Glomerular endothelial cell (primary cell): ENCODE measurements at regions not wholly inside any gene's neighbourhood (a gene's known extent, or its start where the extent isn't known, plus 50 kb on each side); places are given as distances from the start of the nearest gene placed in this dataset.
"Not testable (repeated sequence)": the region's sequence is repeated elsewhere in the genome, so short reads cannot be mapped to it uniquely, and the experiment has no call there.

Experiments
- DNase-seq: peaks from one replicate; pipeline ENCODE4 v3.0.0-alpha.2; 2011; ENCODE audit warnings: low read depth, low spot score; ENCODE audit errors: extremely low read depth

GRCh38 chr7:47093320-47094234 is 488.3 kb downstream of the TNS3 start:
- DNase-seq, result no peak

- DNase-seq, result no peak
These were observed 489.6 kb downstream of the TNS3 start for GRCh38 chr7:47092336-47092735.

DNA sequence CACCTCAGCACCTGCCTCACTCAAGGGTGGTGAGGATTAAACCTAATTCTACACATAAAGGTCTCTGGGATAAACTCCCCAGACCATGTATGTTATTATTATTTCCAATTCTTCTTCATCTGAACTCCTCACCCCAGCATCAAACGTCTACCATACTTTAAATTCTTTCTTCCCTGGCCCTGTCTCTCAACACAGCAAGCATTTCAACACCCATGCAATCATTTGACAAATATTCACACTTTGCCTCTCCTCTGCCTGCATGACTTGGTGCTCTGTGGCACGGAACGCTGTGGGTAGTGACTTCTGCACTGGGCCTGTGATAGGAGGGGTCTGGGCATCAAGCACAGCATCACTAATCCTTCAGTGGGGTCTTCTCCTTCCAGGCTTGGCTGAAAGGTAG is 490.8 kb downstream of the TNS3 start:
- no peak for DNase-seq

DNA sequence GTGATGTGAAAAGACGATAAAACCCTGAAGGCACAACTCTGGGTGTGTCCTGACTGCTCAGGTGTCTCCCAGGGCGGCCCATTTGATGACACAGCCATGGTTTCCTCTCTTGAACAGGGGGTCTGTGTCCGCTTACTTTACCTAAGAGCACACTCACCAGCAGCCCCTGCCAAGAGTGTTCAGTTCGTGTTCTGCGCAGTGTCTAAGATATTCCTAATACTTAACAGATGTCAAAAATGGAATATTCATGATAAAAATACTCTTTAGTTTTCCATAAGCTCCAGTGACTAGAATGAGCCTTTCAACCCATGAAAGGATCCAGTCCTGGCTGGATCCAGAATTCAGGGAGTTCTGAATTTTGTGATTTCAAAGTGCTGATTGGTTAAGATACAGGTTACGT is 492.4 kb downstream of the TNS3 start:
- no peak for DNase-seq

GRCh38 chr7:47089068-47089417 is 492.9 kb downstream of the TNS3 start:
- DNase-seq, result no peak

DNA sequence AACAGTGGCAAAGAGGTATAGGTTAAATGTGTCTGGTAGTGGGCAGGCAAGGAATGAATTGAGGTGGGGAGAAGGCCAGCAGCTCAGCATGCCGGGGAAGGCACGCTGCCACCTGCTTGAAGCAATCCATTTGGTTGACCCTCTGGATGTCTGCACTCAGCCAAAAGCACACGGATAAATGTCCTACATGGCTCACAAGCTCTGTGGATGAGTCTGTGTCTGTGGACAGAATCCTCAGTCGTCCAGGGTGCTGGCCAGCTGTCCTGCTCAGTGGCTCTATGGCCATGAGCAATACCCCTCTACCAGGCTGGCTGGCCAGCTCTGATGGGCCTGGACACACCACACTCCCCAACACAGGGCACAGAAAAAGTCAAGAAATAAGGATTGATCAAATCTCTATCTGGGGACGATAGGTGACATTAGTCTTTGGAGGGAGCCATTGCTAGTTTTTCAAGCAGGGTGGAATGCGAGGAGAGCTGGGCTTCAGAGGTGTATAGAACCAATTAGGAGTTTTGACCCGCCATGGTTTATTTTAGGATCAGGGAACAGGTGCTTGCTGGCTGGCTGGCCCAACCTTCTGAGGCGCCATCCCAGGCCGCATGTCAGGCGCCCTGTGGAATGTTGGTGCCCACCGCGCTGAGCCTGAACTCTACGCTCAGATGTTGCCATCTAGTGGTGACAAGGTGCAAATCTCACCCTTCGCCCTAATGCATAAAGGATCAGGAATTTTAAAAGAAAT is 493.4 kb downstream of the TNS3 start:
- peak; percentile 37 for DNase-seq

DNA sequence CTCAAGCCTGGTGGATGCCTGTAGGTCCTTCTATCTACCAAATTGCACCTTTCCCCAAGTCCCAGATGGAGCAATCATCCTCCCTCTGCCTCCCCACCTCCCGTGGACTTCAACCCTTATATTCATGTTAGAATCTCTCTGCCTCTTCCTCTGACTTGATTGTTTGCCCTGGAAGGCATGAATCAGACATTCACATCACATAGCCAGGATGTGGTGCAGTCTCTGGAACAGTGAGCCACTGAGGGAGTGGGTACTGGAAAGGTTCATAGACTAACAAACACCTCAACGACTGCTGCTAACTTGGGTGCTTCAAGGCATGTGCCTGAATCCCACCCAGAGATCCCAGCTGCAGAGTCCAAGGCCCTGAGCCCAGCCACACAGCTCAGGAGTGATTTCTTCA is 494.0 kb downstream of the TNS3 start:
- peak; percentile 52 for DNase-seq

- DNase-seq, result no peak
These were observed 496.2 kb downstream of the TNS3 start for GRCh38 chr7:47085491-47086275.

GRCh38 chr7:47083476-47084250 is 498.2 kb downstream of the TNS3 start:
- DNase-seq, result no peak

DNA sequence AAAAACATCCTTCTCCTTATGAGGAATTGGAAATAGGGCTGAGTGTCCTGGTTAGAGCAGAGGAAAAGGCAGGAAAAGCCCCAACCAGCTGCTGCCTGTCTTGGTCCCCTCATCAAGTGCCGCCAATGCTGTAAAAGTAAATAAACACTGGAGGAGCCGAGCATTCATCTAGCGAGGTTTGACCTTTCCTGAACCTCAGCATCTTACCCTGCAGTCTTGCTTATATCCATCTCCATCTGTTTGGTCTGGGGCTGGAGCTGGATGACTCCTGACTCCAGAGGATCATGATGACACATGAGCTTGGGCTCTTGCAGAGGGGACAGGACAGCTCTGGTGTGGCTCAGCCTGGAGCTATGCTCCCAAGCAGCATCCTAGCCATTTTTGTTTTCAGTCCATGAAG is 501.1 kb downstream of the TNS3 start:
- DNase-seq, result no peak

DNA sequence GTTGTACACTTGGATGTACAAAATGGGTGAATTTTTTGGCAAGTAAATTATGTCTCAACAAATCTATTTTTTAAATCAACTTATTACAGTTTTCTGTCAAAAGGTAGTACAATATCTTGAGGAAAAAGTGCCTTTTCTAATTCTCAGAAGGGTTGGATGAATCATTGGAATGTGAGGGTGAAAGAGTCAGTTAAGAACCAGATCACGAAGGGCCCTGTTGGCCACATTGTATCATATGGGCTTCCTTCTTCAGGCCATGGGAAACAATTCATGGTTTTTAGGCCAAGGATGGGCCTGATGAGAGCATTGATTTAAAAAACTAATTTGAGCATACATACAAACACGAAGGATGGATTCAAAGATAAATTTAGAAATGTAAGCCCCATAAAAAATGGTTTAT is 503.7 kb downstream of the TNS3 start:
- no peak for DNase-seq

- DNase-seq, result no peak
These were observed 507.2 kb downstream of the TNS3 start for GRCh38 chr7:47074702-47075153.

DNA sequence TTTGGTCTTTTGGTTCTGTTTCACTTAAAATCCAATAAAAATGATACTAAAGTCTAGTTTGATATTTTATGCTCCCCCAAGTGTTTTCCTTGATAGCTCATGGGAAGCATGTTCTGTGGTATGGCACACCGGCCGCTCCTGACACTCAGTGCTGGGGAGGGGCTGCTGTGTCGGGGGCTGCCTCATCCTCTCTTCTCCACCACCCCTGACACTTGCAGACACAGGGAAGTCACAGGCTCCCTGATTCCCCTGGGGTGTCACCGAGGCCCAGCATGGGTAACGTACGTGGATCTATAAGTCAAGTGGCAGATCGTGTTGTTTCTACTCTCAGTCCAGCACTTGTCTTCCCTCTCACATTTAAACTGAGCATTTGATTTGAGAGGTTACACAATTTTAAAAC is 508.6 kb downstream of the TNS3 start:
- DNase-seq, result no peak

DNA sequence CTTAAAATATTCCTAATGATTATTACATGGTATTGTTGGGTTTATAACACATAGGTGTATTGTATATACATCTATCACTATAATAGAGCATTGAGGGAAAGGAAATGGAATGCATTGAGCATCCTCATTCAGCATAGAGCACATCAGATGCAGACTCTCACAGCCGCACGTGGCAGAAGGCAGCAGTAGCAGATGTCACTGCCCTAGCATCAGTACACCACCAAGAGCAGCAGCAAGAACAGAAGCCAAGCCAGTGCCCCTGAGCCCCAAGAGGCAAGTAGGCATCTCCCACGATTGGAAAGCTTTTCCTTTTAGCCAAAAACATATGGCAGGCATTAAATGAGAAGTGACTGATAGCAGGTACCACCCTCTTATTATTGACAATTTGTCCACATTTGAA is 510.0 kb downstream of the TNS3 start:
- DNase-seq, result no peak

DNA sequence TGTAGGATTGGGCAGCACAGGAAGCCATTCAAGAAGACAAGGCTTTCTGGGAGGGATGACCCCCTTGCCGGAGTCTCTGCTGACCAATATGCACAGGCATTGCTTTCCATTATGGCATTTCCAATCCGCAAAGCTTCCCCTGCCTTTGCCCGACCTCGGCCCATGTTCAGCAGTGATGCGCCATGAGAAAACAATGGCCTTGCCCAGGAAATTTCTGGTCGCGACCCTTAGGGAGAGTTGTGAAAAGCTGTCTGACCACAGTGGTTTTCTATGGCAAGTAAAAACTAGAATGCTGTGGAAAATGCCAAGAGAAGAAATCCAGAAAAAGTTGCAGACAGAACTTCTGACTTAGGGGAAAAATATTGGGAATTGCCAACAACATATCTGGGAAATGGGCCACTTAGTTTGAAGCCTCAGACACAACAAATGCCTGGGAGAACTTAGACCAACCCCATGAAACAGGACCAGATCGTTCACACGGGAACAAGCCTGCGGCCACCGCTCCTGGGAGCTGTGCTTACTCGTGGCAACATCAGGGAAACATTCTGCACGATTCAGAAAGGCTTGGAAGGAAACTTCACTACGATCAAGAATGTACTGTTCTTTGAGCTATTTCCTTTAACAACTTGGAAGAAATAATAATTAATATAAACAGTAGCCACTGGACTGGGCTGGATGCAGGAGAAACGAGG is 512.4 kb downstream of the TNS3 start:
- no peak for DNase-seq

- DNase-seq, result no peak
These were observed 514.8 kb downstream of the TNS3 start for GRCh38 chr7:47066976-47067614.

DNA sequence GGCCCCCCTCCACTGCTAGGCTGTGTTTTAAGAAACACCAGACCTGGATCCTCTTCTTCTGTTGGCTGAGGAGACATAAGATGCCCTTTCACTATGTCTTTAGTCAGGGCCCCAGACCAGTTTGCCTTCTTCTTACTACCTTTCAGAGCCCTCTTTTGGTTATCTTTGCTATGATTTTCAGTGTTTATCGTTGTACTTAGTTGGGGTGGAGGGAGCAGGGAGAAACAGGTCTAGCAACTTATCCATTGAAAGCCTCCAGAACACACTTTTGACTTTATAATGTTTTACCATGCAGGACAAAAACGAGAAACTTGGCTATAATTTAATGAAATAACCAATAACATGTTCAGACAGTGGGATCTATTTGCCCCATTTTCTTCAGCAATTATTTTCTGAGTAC is 525.2 kb downstream of the TNS3 start:
- DNase-seq, result no peak

GRCh38 chr7:47052541-47053208 is 529.2 kb downstream of the TNS3 start:
- not testable (repeated sequence) for DNase-seq

- DNase-seq, result no peak
These were observed 532.6 kb downstream of the TNS3 start for GRCh38 chr7:47049234-47049774.
